Kidney epithelial cell (primary cell): ENCODE measurements at regions not wholly inside any gene's neighbourhood (a gene's known extent, or its start where the extent isn't known, plus 50 kb on each side); places are given as distances from the start of the nearest gene placed in this dataset.

ENCODE experiments used
- DNase-seq: peaks from one replicate; pipeline ENCODE4 v3.0.0-alpha.2; 2010; ENCODE audit warnings: low read depth
- H3K27me3 ChIP-seq: 2 replicates; pipeline ENCODE4 v1.6.0; 2011; ENCODE audit warnings: low read length; ENCODE audit not compliant: control insufficient read depth, insufficient read depth
- H3K36me3 ChIP-seq: 2 replicates; pipeline ENCODE4 v1.5.1; 2011; ENCODE audit warnings: low read length; ENCODE audit not compliant: control insufficient read depth, insufficient read depth
- H3K4me3 ChIP-seq: 2 replicates; pipeline ENCODE4 v1.5.1; 2011; ENCODE audit warnings: low read depth, mild to moderate bottlenecking, control low read depth, low read length
- TF ChIP-seq, protein P1 (sequence below): IDR thresholded peaks from 2 replicates; pipeline ENCODE4 v1.5.1; 2011; ENCODE audit warnings: mild to moderate bottlenecking, moderate library complexity, low read length, control low read depth, inconsistent platforms; ENCODE audit not compliant: insufficient read depth, poor library complexity, severe bottlenecking

GRCh38 chr2:239723486-239724193 is 301.5 kb downstream of the NDUFA10 start:
- Histone ChIP-seq H3K27me3 (peaks cover 3% of the 10 kb centered on the region), H3K36me3 (no peaks in the 10 kb centered on the region), H3K4me3 (no peak overlapping the region)
- DNase-seq, result no peak
- TF ChIP-seq, protein P1, sequence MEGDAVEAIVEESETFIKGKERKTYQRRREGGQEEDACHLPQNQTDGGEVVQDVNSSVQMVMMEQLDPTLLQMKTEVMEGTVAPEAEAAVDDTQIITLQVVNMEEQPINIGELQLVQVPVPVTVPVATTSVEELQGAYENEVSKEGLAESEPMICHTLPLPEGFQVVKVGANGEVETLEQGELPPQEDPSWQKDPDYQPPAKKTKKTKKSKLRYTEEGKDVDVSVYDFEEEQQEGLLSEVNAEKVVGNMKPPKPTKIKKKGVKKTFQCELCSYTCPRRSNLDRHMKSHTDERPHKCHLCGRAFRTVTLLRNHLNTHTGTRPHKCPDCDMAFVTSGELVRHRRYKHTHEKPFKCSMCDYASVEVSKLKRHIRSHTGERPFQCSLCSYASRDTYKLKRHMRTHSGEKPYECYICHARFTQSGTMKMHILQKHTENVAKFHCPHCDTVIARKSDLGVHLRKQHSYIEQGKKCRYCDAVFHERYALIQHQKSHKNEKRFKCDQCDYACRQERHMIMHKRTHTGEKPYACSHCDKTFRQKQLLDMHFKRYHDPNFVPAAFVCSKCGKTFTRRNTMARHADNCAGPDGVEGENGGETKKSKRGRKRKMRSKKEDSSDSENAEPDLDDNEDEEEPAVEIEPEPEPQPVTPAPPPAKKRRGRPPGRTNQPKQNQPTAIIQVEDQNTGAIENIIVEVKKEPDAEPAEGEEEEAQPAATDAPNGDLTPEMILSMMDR, result no peak

- Histone ChIP-seq H3K4me3 (no peak overlapping the region), H3K27me3 (no peaks in the 10 kb centered on the region), H3K36me3 (no peaks in the 10 kb centered on the region)
- TF ChIP-seq, protein P1, result no peak
- DNase-seq, result no peak
Measured at GRCh38 chr2:239722760-239723470, 302.2 kb downstream of the NDUFA10 start.

DNA sequence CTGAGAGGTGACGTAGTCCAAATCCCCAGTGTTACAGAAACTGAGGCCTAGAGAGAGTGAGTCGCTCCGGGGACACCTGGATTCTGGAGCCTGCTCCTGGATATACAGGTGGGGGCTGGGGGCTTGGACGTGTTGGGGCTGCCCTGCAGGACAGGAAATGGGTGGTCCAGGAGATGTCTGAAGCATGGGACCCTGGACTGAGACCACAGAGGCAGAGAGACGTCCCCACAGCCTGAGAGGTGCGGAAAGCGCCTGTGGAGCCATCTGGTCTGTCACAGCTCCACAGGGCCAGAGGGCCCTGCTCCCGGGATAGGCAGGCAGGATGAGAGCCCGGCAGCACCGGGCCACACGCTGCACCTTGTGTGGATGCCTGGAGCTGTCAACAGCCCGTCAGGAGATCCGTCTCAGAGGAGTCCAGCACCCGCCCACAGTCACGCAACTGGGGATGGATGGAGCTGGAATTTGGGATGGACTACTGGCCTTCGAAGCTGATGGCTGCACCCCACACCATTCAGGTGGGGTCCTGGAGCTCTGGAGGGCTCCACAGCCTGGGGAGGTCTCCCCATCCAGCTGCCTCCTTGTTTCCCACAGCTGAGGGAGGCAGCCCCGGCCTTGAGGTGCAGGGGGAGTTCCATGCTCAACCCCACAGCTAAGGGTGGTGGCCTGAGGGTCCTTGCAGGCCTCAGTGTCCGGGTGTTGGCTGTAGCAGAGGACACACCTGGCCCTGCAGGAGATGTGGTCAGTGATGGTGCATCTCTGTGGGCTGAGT is 303.0 kb downstream of the NDUFA10 start:
- Histone ChIP-seq H3K27me3 (no peaks in the 10 kb centered on the region), H3K36me3 (no peaks in the 10 kb centered on the region), H3K4me3 (no peak overlapping the region)
- TF ChIP-seq, protein P1, result no peak
- no peak for DNase-seq

DNA sequence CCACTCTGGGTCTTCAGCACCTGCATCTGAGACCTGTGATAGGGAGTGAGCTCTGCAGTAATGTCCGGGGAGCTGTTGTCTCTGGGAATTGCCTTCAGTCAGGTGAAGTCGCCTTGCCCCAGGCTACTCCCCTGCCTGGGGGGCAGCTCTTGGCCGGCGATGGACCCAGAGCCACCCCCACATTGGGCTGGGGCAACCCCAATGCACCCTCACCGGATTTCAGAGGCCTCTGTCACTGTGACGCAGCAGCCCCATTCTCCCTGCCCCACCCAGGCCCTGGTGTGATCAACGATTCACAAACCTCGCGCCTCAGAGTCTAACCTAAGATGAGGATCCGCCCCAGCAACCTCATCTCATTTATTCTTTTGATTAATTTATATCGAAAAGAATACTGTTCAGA is 303.6 kb downstream of the NDUFA10 start:
- Histone ChIP-seq H3K36me3 (no peaks in the 10 kb centered on the region), H3K27me3 (no peaks in the 10 kb centered on the region), H3K4me3 (no peak overlapping the region)
- TF ChIP-seq, protein P1, result no peak
- no peak for DNase-seq

- H3K27me3 ChIP-seq, result no peaks in the 10 kb centered on the region
- no peaks in the 10 kb centered on the region for H3K36me3 ChIP-seq
- no peak overlapping the region for H3K4me3 ChIP-seq
- no peak for DNase-seq
- TF ChIP-seq, protein P1, result no peak
Measured at GRCh38 chr2:239720361-239721360, 304.5 kb downstream of the NDUFA10 start.
